ENCODE measurements at regions not wholly inside any gene's neighbourhood (a gene's known extent, or its start where the extent isn't known, plus 50 kb on each side); places are given as distances from the start of the nearest gene placed in this dataset.

DNA sequence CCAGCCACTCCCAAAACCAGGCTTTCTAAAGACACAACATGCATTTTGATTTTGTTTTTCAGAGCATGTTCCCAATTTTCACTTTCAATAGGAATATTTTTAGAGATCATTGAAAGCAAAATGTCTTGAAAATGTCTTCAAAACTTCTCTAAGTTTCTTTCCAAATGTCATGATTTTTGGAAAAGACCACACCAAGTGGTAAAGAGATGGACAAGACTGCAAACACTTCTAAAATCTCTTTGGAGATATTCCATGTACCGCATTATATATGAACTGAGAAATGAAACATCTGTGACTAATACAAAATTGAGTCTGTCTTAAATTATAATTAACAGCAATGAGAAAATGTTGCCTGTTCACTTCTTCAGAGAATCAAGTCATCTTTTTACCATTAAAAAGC, 418.0 kb upstream of the PKN2 start:
- no peaks in the 10 kb centered on the region for H3K9me2 ChIP-seq (ENCODE audit: insufficient read depth, low read length)
- ChIA-PET POLR2A (interaction anchor here (0.9 to 1.5 kb wide), 2 partner anchors 11 to 12 kb away, joined by 3 to 4 read pairs; no protein-coding TSS in a partner anchor), CTCF (ENCODE audit: unreplicated experiment) (no interaction called here)
- H4K20me1 ChIP-seq (ENCODE audit: insufficient read depth, low read length): no peaks in the 10 kb centered on the region
- no peak overlapping the region for H3K27ac ChIP-seq (ENCODE audit: low read depth, low read length, poor library complexity, severe bottlenecking)
- H2AFZ ChIP-seq (ENCODE audit: low read length): no peak overlapping the region
- no peaks in the 10 kb centered on the region for H3K36me3 ChIP-seq (ENCODE audit: insufficient read depth, low read length)
- intact Hi-C loops (cut with micrococcal nuclease; ENCODE audit: unreplicated experiment): no loop called here
- no peaks in the 10 kb centered on the region for H3K79me2 ChIP-seq (ENCODE audit: insufficient read depth, low read depth, low read length)
- no peak for DNase-seq (ENCODE audit: low spot score)
- no TSS peak for BruUV-seq (replicated peaks)
- TF ChIP-seq, protein P1, sequence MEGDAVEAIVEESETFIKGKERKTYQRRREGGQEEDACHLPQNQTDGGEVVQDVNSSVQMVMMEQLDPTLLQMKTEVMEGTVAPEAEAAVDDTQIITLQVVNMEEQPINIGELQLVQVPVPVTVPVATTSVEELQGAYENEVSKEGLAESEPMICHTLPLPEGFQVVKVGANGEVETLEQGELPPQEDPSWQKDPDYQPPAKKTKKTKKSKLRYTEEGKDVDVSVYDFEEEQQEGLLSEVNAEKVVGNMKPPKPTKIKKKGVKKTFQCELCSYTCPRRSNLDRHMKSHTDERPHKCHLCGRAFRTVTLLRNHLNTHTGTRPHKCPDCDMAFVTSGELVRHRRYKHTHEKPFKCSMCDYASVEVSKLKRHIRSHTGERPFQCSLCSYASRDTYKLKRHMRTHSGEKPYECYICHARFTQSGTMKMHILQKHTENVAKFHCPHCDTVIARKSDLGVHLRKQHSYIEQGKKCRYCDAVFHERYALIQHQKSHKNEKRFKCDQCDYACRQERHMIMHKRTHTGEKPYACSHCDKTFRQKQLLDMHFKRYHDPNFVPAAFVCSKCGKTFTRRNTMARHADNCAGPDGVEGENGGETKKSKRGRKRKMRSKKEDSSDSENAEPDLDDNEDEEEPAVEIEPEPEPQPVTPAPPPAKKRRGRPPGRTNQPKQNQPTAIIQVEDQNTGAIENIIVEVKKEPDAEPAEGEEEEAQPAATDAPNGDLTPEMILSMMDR (conservative IDR thresholded peaks at IDR 0.05; ENCODE audit: low read length): no peak
- no peak for TF ChIP-seq EZH2phosphoT487 (IDR thresholded peaks at IDR 0.05; ENCODE audit: borderline replicate concordance, low read depth, low read length)
- no peaks in the 10 kb centered on the region for H3K9me3 ChIP-seq (ENCODE audit: low read length)
- H3K4me1 ChIP-seq (ENCODE audit: insufficient read depth, low read length, poor library complexity, severe bottlenecking): no peaks in the 10 kb centered on the region
- H3K4me3 ChIP-seq (ENCODE audit: low read depth, low read length, poor library complexity, severe bottlenecking): no peak overlapping the region
- H3K4me2 ChIP-seq (ENCODE audit: low read length): no peak overlapping the region

DNA sequence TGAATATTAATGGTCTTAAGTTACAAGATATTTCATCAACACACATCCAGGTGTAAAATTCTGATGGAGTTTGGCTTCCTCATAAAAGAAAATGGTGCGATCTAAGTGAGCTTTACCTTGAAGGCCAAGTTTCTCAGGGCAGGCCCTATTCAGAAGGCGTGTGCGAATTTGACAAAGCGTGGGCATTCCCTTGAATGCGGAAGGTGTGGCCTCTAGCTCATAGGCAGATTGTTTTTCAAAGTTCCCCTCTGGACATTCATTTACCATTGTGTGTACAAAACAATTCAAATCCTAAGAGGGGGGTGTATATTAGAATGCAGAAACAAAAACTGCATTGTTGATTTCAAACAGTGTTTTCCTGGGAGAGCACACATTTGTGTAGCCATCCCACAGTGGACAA, 411.9 kb upstream of the PKN2 start:
- Histone ChIP-seq H3K4me3 (ENCODE audit: low read depth, low read length, poor library complexity, severe bottlenecking) (no peak overlapping the region), H3K4me2 (ENCODE audit: low read length) (no peak overlapping the region), H3K4me1 (ENCODE audit: insufficient read depth, low read length, poor library complexity, severe bottlenecking) (no peaks in the 10 kb centered on the region), H3K36me3 (ENCODE audit: insufficient read depth, low read length) (no peaks in the 10 kb centered on the region), H4K20me1 (ENCODE audit: insufficient read depth, low read length) (no peaks in the 10 kb centered on the region), H3K9me3 (ENCODE audit: low read length) (no peaks in the 10 kb centered on the region), H2AFZ (ENCODE audit: low read length) (no peak overlapping the region), H3K27ac (ENCODE audit: low read depth, low read length, poor library complexity, severe bottlenecking) (no peak overlapping the region), H3K9me2 (ENCODE audit: insufficient read depth, low read length) (no peaks in the 10 kb centered on the region), H3K79me2 (ENCODE audit: insufficient read depth, low read depth, low read length) (no peaks in the 10 kb centered on the region)
- DNase-seq (ENCODE audit: low spot score): no peak
- intact Hi-C loops (cut with micrococcal nuclease; ENCODE audit: unreplicated experiment): no loop called here
- no peak for TF ChIP-seq EZH2phosphoT487 (IDR thresholded peaks at IDR 0.05; ENCODE audit: borderline replicate concordance, low read depth, low read length)
- TF ChIP-seq, protein P1 (conservative IDR thresholded peaks at IDR 0.05; ENCODE audit: low read length): no peak
- ChIA-PET POLR2A (no interaction called here), CTCF (ENCODE audit: unreplicated experiment) (no interaction called here)
- no TSS peak for BruUV-seq (replicated peaks)

DNA sequence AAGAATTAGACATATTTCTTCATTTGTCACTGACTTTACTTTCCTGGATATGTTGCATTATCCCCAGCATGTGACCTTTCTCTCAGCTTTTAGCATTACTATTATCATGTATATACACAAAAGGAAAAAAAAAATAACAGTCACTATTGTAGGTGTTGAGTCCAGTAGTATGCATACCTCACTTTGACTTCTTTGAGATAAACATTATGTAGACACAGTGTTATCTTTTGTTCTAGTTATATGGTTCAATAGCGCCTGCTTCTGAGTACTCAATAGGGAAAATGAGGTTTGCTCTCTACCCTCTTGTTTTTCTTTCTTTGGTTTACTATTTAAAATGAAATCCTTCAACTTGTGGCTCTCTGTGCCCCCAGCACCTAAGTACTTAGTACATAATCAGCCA, 409.6 kb upstream of the PKN2 start:
- H3K9me3 ChIP-seq (ENCODE audit: low read length): no peaks in the 10 kb centered on the region
- H3K27ac ChIP-seq (ENCODE audit: low read depth, low read length, poor library complexity, severe bottlenecking): no peak overlapping the region
- no peaks in the 10 kb centered on the region for H3K9me2 ChIP-seq (ENCODE audit: insufficient read depth, low read length)
- no peak overlapping the region for H2AFZ ChIP-seq (ENCODE audit: low read length)
- no TSS peak for BruUV-seq (replicated peaks)
- DNase-seq (ENCODE audit: low spot score): no peak
- no peaks in the 10 kb centered on the region for H4K20me1 ChIP-seq (ENCODE audit: insufficient read depth, low read length)
- no peak for TF ChIP-seq EZH2phosphoT487 (IDR thresholded peaks at IDR 0.05; ENCODE audit: borderline replicate concordance, low read depth, low read length)
- TF ChIP-seq, protein P1 (conservative IDR thresholded peaks at IDR 0.05; ENCODE audit: low read length): no peak
- H3K4me2 ChIP-seq (ENCODE audit: low read length): no peak overlapping the region
- H3K4me3 ChIP-seq (ENCODE audit: low read depth, low read length, poor library complexity, severe bottlenecking): no peak overlapping the region
- POLR2A ChIA-PET: interaction anchor here (0.7 kb wide), 1 partner anchor 1966 kb away, joined by 3 read pairs; no protein-coding TSS in a partner anchor
- H3K4me1 ChIP-seq (ENCODE audit: insufficient read depth, low read length, poor library complexity, severe bottlenecking): no peaks in the 10 kb centered on the region
- H3K36me3 ChIP-seq (ENCODE audit: insufficient read depth, low read length): no peaks in the 10 kb centered on the region
- H3K79me2 ChIP-seq (ENCODE audit: insufficient read depth, low read depth, low read length): no peaks in the 10 kb centered on the region
- intact Hi-C loops (cut with micrococcal nuclease; ENCODE audit: unreplicated experiment): no loop called here
- CTCF ChIA-PET (ENCODE audit: unreplicated experiment): no interaction called here

Measured in OCI-LY7 (cell line).